ENCODE measurements at regions not wholly inside any gene's neighbourhood (a gene's known extent, or its start where the extent isn't known, plus 50 kb on each side); places are given as distances from the start of the nearest gene placed in this dataset.

- no peak for TF ChIP-seq CTCF (IDR thresholded peaks at IDR 0.05)
- no peak for TF ChIP-seq EZH2 (IDR thresholded peaks at IDR 0.05)
These were observed 852.5 kb upstream of the TENM4 start for GRCh38 chr11:80293293-80293692.

Data from neural progenitor cell (in vitro differentiated cells).